ENCODE measurements at regions not wholly inside any gene's neighbourhood (a gene's known extent, or its start where the extent isn't known, plus 50 kb on each side); places are given as distances from the start of the nearest gene placed in this dataset.

- no peak for DNase-seq (ENCODE audit: low spot score in 2 of 2)
- no peak for TF ChIP-seq POLR2A (IDR thresholded peaks at IDR 0.05)
- TF ChIP-seq CTCF (IDR thresholded peaks at IDR 0.05): no peak
- no peak for TF ChIP-seq POLR2AphosphoS5 (IDR thresholded peaks at IDR 0.05)
- no peaks in the 10 kb centered on the region for H3K27me3 ChIP-seq
- intact Hi-C loops (cut with DNase I; ENCODE audit: low total_unique reads): no loop called here
- no peak overlapping the region for H3K4me3 ChIP-seq
- H3K9me3 ChIP-seq: peaks cover 11 to 20% of the 10 kb centered on the region in 2 donors
- H3K27ac ChIP-seq: no peak overlapping the region
- H3K4me1 ChIP-seq: no peaks in the 10 kb centered on the region
- H3K36me3 ChIP-seq: no peaks in the 10 kb centered on the region
Observed at GRCh38 chr11:26782220-26782965, 60.5 kb upstream of the SLC5A12 start.

- intact Hi-C loops (cut with DNase I; ENCODE audit: low total_unique reads): no loop called here
- H3K27ac ChIP-seq: no peak overlapping the region
- H3K9me3 ChIP-seq: peaks cover 11 to 20% of the 10 kb centered on the region in 2 donors
- no peaks in the 10 kb centered on the region for H3K27me3 ChIP-seq
- H3K4me1 ChIP-seq: no peaks in the 10 kb centered on the region
- no peak for DNase-seq (ENCODE audit: low spot score in 2 of 2)
- H3K4me3 ChIP-seq: no peak overlapping the region
- no peaks in the 10 kb centered on the region for H3K36me3 ChIP-seq
- no peak for TF ChIP-seq POLR2A (IDR thresholded peaks at IDR 0.05)
- no peak for TF ChIP-seq POLR2AphosphoS5 (IDR thresholded peaks at IDR 0.05)
- TF ChIP-seq CTCF (IDR thresholded peaks at IDR 0.05): no peak
Observed at GRCh38 chr11:26783997-26784396, 62.1 kb upstream of the SLC5A12 start.

- Histone ChIP-seq H3K27me3 (no peaks in the 10 kb centered on the region), H3K27ac (no peak overlapping the region), H3K9me3 (no peaks in the 10 kb centered on the region), H3K4me3 (no peak overlapping the region), H3K4me1 (no peaks in the 10 kb centered on the region), H3K36me3 (no peaks in the 10 kb centered on the region)
- intact Hi-C loops (cut with DNase I; ENCODE audit: low total_unique reads): no loop called here
- DNase-seq (ENCODE audit: low spot score in 2 of 2): no peak
- TF ChIP-seq CTCF (IDR thresholded peaks at IDR 0.05) (no peak), POLR2A (IDR thresholded peaks at IDR 0.05) (no peak), POLR2AphosphoS5 (IDR thresholded peaks at IDR 0.05) (no peak)
Observed at GRCh38 chr11:26790738-26791137, 68.9 kb upstream of the SLC5A12 start.

GRCh38 chr11:26792941-26793340, 71.1 kb upstream of the SLC5A12 start:
- no peaks in the 10 kb centered on the region for H3K9me3 ChIP-seq
- no peaks in the 10 kb centered on the region for H3K4me1 ChIP-seq
- intact Hi-C loops (cut with DNase I; ENCODE audit: low total_unique reads): no loop called here
- no peak for TF ChIP-seq CTCF (IDR thresholded peaks at IDR 0.05)
- TF ChIP-seq POLR2AphosphoS5 (IDR thresholded peaks at IDR 0.05): no peak
- no peak for TF ChIP-seq POLR2A (IDR thresholded peaks at IDR 0.05)
- H3K4me3 ChIP-seq: no peak overlapping the region
- no peaks in the 10 kb centered on the region for H3K27me3 ChIP-seq
- no peak overlapping the region for H3K27ac ChIP-seq
- DNase-seq (ENCODE audit: low spot score in 2 of 2): no peak
- H3K36me3 ChIP-seq: no peaks in the 10 kb centered on the region

- Histone ChIP-seq H3K4me3 (no peak overlapping the region), H3K27me3 (no peaks in the 10 kb centered on the region), H3K27ac (no peak overlapping the region), H3K36me3 (no peaks in the 10 kb centered on the region), H3K4me1 (no peaks in the 10 kb centered on the region), H3K9me3 (no peaks in the 10 kb centered on the region)
- intact Hi-C loops (cut with DNase I; ENCODE audit: low total_unique reads): no loop called here
- no peak for DNase-seq (ENCODE audit: low spot score in 2 of 2)
- no peak for TF ChIP-seq POLR2A (IDR thresholded peaks at IDR 0.05)
Observed at GRCh38 chr11:26793487-26793886, 71.6 kb upstream of the SLC5A12 start.

Data from breast epithelium (tissue), 4 donors.